ENCODE measurements at regions not wholly inside any gene's neighbourhood (a gene's known extent, or its start where the extent isn't known, plus 50 kb on each side); places are given as distances from the start of the nearest gene placed in this dataset.

- TF ChIP-seq EZH2 (IDR thresholded peaks at IDR 0.05; ENCODE audit: borderline replicate concordance, control insufficient read depth, low read depth, low read length) (no peak), EP300 (IDR thresholded peaks at IDR 0.05; ENCODE audit: borderline replicate concordance in 1 of 2, control insufficient read depth in 1 of 2, low read depth in 2 of 2, low read length in 2 of 2) (no peak)
Measured at GRCh38 chr6:3517350-3517749, 60.5 kb upstream of the SLC22A23 start.

All from GM12878 (cell line).